A172 (cell line): ENCODE measurements at regions not wholly inside any gene's neighbourhood (a gene's known extent, or its start where the extent isn't known, plus 50 kb on each side); places are given as distances from the start of the nearest gene placed in this dataset.
A peak's percentile ranks its signal among the peaks of the same experiment; 100 is the strongest.

ENCODE experiments used
- DNase-seq: peaks from one replicate; pipeline ENCODE4 v3.0.0-alpha.2; 2015; ENCODE audit warnings: low spot score

GRCh38 chr6:141451511-141452353 lies 681.0 kb upstream of the GJE1 start:
- DNase-seq: peak; percentile 73

GRCh38 chr6:141451181-141451510 lies 681.6 kb upstream of the GJE1 start:
- DNase-seq: no peak

- no peak for DNase-seq
Measured at GRCh38 chr6:141445928-141446628, 686.6 kb upstream of the GJE1 start.

GRCh38 chr6:141443668-141444289 lies 688.9 kb upstream of the GJE1 start:
- DNase-seq: no peak

- no peak for DNase-seq
Measured at GRCh38 chr6:141443032-141443431, 689.7 kb upstream of the GJE1 start.

DNA sequence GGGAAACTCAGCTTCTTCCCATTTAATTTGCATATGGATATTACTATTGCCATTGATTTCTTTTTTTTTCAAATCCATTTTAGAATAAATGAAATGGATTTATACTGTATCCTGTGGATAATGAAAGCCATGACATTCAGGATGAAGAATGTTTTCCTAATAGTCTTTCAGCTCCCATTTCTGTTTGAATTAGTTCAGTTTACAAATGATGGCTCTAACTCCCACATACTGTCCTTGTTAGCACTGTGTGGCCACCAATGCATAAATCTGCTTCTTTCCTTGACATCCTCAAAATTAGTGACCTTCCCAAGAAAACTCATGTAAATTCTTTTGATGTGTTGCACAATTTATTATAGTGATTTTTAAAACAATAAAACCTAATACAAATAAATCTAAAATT lies 693.2 kb upstream of the GJE1 start:
- no peak for DNase-seq

DNA sequence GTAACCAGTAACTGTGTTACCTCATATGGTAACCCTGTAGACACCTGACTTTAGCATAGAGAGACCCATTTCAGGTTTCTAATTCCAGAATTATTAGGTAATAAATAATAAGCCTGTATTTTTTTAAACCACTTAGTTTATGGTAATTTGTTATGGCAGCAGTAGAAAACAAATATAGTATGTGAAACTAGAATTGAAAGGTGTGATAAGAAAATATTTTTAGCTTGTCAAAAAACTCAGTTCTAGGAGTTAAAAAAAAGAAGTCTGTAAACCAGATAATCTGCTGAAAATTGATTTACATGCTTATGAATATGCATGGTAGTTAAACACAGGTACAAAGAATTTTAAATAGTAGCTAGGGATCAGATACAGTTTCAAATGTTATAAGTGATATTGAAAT lies 695.0 kb upstream of the GJE1 start:
- DNase-seq: no peak

GRCh38 chr6:141437011-141437410 lies 695.7 kb upstream of the GJE1 start:
- no peak for DNase-seq

GRCh38 chr6:141426400-141426980 lies 706.2 kb upstream of the GJE1 start:
- no peak for DNase-seq

DNA sequence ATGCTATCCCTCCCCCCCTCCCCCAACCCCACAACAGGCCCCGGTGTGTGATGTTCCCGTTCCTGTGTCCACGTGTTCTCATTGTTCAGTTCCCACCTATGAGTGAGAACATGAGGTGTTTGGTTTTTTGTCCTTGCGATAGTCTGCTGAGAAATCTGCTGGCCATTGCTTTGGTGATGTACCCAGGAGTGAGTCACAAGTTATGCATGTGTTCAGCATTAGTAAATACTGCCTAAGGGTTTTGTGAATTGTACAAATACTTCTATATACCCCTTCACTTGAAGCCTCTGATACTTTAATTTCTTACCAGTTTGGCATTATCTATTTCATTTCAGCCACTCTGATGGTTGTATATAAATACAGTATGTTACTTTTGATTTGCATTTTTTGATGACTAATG lies 711.3 kb upstream of the GJE1 start:
- DNase-seq: peak; percentile 54

DNA sequence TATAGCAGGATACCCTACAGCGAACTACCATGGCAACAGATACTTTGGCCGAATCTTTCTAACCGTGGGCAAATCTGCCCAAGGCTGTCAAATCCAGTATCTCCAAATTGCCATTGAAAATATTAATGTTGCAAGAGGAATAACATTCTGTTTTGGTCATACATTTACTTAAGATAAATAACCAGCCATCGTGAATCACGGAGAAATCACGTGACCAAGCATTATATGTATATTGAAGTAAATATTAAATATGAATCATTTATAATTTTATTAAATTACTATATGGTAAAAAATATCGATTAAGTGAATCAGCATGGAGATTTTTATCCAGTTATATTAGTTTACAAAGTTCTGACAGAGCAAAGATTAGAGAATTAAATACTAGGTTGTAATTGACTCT lies 714.6 kb upstream of the GJE1 start:
- no peak for DNase-seq

DNA sequence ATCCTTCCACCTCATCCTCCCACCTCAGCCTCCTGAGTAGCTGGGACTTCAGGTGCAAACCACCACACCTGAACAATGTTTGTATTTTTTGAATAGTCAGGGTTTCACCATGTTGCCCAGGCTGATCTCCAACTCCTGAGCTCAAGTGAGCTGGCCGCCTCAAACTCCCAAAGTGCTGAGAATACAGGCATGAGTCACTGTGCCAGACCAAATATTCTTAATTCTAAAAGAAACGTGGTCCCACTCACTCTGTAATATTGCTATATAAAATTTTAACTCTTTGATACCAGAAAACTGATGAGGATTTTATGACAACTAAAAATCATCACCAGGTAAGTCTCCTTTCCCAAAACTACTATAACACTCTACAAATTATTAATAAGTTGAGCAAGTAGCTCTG lies 716.8 kb upstream of the GJE1 start:
- no peak for DNase-seq

- DNase-seq: no peak
Measured at GRCh38 chr6:141413196-141413595, 719.5 kb upstream of the GJE1 start.

- DNase-seq: no peak
Measured at GRCh38 chr6:141406761-141407160, 726.0 kb upstream of the GJE1 start.

DNA sequence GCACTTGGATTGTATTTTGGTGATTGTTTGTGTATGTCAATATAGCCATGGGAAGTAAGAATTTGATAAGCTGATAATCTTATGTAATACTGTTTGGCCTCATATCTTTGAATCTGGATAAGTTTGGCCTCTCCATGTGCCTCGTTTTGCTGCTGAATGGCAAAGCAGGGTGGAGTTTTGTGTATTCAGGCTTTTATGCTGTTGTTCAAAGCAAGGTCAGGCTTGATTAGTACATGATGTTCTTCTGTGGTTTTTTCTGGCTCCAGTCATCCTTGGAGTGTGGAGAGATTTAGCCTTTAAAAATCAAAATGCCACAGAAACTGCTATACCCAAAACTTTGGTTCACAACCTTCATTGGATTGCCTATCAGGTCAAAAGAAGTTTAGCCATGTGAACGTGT lies 728.9 kb upstream of the GJE1 start:
- no peak for DNase-seq

- DNase-seq: no peak
Measured at GRCh38 chr6:141403103-141403502, 729.6 kb upstream of the GJE1 start.

- no peak for DNase-seq
Measured at GRCh38 chr6:141402489-141402888, 730.2 kb upstream of the GJE1 start.

GRCh38 chr6:141401851-141402250 lies 730.9 kb upstream of the GJE1 start:
- DNase-seq: no peak

- no peak for DNase-seq
Measured at GRCh38 chr6:141401168-141401567, 731.6 kb upstream of the GJE1 start.

DNA sequence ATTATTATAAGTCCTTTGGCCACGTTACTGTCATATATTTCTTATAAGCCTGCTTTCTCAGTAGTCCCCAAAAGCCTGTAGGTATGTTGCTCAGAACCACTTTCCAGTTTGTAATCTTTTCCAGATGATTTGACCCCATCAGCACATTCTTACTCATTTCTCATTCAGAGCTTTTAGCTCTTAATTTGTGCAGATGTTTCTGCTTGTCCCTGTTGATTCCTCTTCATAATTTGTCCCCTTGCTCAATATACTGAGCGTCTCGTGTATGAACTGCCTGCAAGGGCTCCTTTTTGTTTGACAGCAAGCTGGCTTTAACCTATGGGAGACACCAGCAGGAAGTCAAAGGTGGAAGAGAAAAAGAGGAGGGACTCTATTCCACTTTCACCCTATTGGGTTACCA lies 733.8 kb upstream of the GJE1 start:
- no peak for DNase-seq

- no peak for DNase-seq
Measured at GRCh38 chr6:141395443-141396008, 737.2 kb upstream of the GJE1 start.

DNA sequence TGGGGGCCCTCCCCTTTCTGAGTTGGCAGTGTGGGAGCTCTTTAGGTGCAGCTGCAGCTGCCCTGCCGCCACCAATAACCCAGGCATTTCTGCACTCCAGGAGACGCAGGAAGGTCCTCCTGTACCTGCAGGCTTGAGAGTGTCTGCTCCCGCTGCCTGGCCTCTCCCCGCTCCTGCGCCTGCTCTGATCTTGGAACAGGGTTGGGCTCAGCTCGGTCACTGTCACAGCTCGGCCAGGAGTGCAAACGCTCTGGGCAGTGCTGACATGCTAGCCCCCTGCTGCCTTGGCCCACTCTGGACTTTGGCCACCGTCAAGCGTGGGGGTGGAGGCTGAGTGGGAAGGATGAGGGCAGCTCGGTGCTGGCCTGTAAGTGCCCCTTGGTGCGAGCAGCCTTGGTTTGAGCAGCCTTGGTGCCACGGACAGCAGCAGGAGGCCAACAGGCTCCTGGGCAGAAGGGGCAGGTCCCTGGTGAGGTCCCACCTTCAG lies 738.1 kb upstream of the GJE1 start:
- DNase-seq: no peak
